HCT116 (cell line): ENCODE measurements at regions not wholly inside any gene's neighbourhood (a gene's known extent, or its start where the extent isn't known, plus 50 kb on each side); places are given as distances from the start of the nearest gene placed in this dataset.

Experiments used
- ATAC-seq: fragments of 200-7000 bp; cut with Tn5 transposase; 2 replicates; pipeline ENCODE4 v1.9.1; 2020; ENCODE audit warnings: mild to moderate bottlenecking, moderate library complexity
- BruUV-seq: library from RNA; stranded (reverse); fragments of 400-500 nt; replicated peaks from 2 replicates; lab custom pipeline; 2021; lab: Mats Ljungman, UMichigan
- CTCF ChIA-PET: fragments of 300-600 bp; sonication (Branson Sonifier 250); formaldehyde crosslinking; loops from one replicate; lab custom pipeline; 2021; ENCODE audit warnings: antibody characterized with exemption; lab: Charles Lee
- POLR2A ChIA-PET: fragments of 300-600, 350-600 bp; sonication (Branson Sonifier 250); formaldehyde crosslinking; loops from one replicate; lab custom pipeline; 2021; ENCODE audit warnings: antibody characterized with exemption; lab: Charles Lee
- RAD21 ChIA-PET, 2 experiments: fragments of 300-600 bp; sonication (Branson Sonifier 250); formaldehyde crosslinking; loops; one replicate each; lab custom pipeline; 2023; ENCODE audit warnings: low total read pairs in 2 of 2; ENCODE audit not compliant: uncharacterized antibody in 2 of 2, unreplicated experiment in 2 of 2, low non-redundant PET in 1 of 2; lab: Charles Lee
- DNase-seq: peaks from one replicate; pipeline ENCODE4 v3.0.0-alpha.2; 2010; ENCODE audit warnings: low read depth, low spot score
- H2AFZ ChIP-seq: fragments of 200-600 bp; shearing (Covaris generic), sonication (generic); 2 replicates; pipeline ENCODE4 v1.6.1; 2017; ENCODE audit warnings: low read depth, mixed run types, mixed read lengths, antibody characterized with exemption, low read length; ENCODE audit not compliant: poor library complexity, severe bottlenecking
- H3K27ac ChIP-seq: 2 replicates; pipeline ENCODE4 v1.5.1; 2012; ENCODE audit warnings: low read depth, low read length
- H3K27me3 ChIP-seq: fragments of 200-600 bp; sonication (generic); 2 replicates; pipeline ENCODE4 v1.6.1; 2016; ENCODE audit warnings: mixed run types, low read length, mixed read lengths; ENCODE audit not compliant: insufficient read depth
- H3K36me3 ChIP-seq, 2 experiments: fragments of 200-500 bp in 1 of 2; fragments of 200-600 bp in 1 of 2; sonication (Bioruptor generic) in 1 of 2; sonication (generic) in 1 of 2; 2 replicates each; pipeline versions ENCODE4 v1.5.1 to v1.6.1; 2014 to 2016; ENCODE audit warnings: low read length in 2 of 2, inconsistent platforms in 1 of 2, mixed read lengths in 1 of 2, mixed run types in 1 of 2; ENCODE audit not compliant: insufficient read depth in 2 of 2, control insufficient read depth in 1 of 2
- H3K4me1 ChIP-seq, 2 experiments: fragments of 200-600 bp in 1 of 2; sonication (generic) in 1 of 2; 2 replicates each; pipeline versions ENCODE4 v1.5.1 to v1.6.1; 2012 to 2017; ENCODE audit warnings: low read length in 2 of 2, inconsistent platforms in 1 of 2, mild to moderate bottlenecking in 1 of 2, mixed read lengths in 1 of 2, mixed run types in 1 of 2, moderate library complexity in 1 of 2; ENCODE audit not compliant: insufficient read depth in 2 of 2, control insufficient read depth in 1 of 2
- H3K4me2 ChIP-seq: fragments of 200-600 bp; sonication (generic); 2 replicates; pipeline ENCODE4 v1.6.1; 2017; ENCODE audit warnings: mixed run types, low read length, mixed read lengths
- H3K4me3 ChIP-seq, 2 experiments: fragments of 200-600 bp in 1 of 2; sonication (generic) in 1 of 2; replicated peaks in 1 of 2; 2 replicates each; pipeline ENCODE4 v1.5.1; 2011 to 2016; ENCODE audit warnings: low read length in 2 of 2, control low read depth in 1 of 2, low read depth in 1 of 2, mild to moderate bottlenecking in 1 of 2, mixed read lengths in 1 of 2, mixed run types in 1 of 2
- H3K79me2 ChIP-seq: fragments of 200-600 bp; sonication (generic); 2 replicates; pipeline ENCODE4 v1.6.1; 2017; ENCODE audit warnings: mild to moderate bottlenecking, mixed run types, low read length, moderate library complexity, mixed read lengths; ENCODE audit not compliant: insufficient read depth
- H3K9ac ChIP-seq: fragments of 200-600 bp; sonication (generic); 2 replicates; pipeline ENCODE4 v1.6.1; 2016; ENCODE audit warnings: low read length, mixed read lengths
- H3K9me2 ChIP-seq: fragments of 200-600 bp; sonication (generic), shearing (Covaris generic); 2 replicates; pipeline ENCODE4 v1.6.1; 2017; ENCODE audit warnings: mixed run types, mild to moderate bottlenecking, moderate library complexity; ENCODE audit not compliant: insufficient read depth
- H3K9me3 ChIP-seq, 2 experiments: fragments of 200-500 bp in 1 of 2; fragments of 200-600 bp in 1 of 2; sonication (Bioruptor generic) in 1 of 2; sonication (generic) in 1 of 2; 2 replicates each; pipeline ENCODE4 v1.6.1; 2014 to 2017; ENCODE audit warnings: low read length in 2 of 2, mixed read lengths in 2 of 2, inconsistent platforms in 1 of 2, low read depth in 1 of 2, mild to moderate bottlenecking in 1 of 2, mixed run types in 1 of 2, moderate library complexity in 1 of 2; ENCODE audit not compliant: control insufficient read depth in 1 of 2, insufficient read depth in 1 of 2
- H4K20me1 ChIP-seq: fragments of 200-600 bp; sonication (generic), shearing (Covaris generic); 2 replicates; pipeline ENCODE4 v1.6.1; 2017; ENCODE audit warnings: mixed run types, mild to moderate bottlenecking, moderate library complexity; ENCODE audit not compliant: insufficient read depth
- CBX3 ChIP-seq: IDR thresholded peaks from 2 replicates; pipeline ENCODE4 v1.6.1; 2012; ENCODE audit warnings: low read depth
- EGR1 ChIP-seq: IDR thresholded peaks from 2 replicates; pipeline ENCODE4 v1.6.1; 2012; ENCODE audit warnings: low read depth
- ELF1 ChIP-seq: IDR thresholded peaks from 2 replicates; pipeline ENCODE4 v1.6.1; 2012; ENCODE audit warnings: low read depth, borderline replicate concordance
- POLR2A ChIP-seq: IDR thresholded peaks from 2 replicates; pipeline ENCODE4 v1.7.0; 2011; ENCODE audit warnings: borderline replicate concordance; ENCODE audit not compliant: insufficient read depth, insufficient read length; ENCODE audit errors: extremely low read depth
- POLR2AphosphoS5 ChIP-seq: IDR thresholded peaks from 2 replicates; pipeline ENCODE4 v1.6.1; 2011; ENCODE audit warnings: mild to moderate bottlenecking, low read depth, low read length, moderate library complexity
- SIN3A ChIP-seq: IDR thresholded peaks from 2 replicates; pipeline ENCODE4 v1.6.1; 2012; ENCODE audit warnings: low read depth
- SRF ChIP-seq: IDR thresholded peaks from 2 replicates; pipeline ENCODE4 v1.6.1; 2012; ENCODE audit warnings: low read depth
- TCF7L2 ChIP-seq: IDR thresholded peaks from 2 replicates; pipeline ENCODE4 v1.7.0; 2011; ENCODE audit warnings: borderline replicate concordance, inconsistent platforms; ENCODE audit not compliant: insufficient read depth, insufficient read length; ENCODE audit errors: extremely low read depth
- YY1 ChIP-seq: IDR thresholded peaks from 2 replicates; pipeline ENCODE4 v1.6.1; 2011; ENCODE audit warnings: low read length, low read depth, moderate library complexity, mild to moderate bottlenecking; ENCODE audit not compliant: insufficient replicate concordance; ENCODE audit errors: extremely low read depth
- intact Hi-C: fragments of 100-400 bp; cut with micrococcal nuclease; formaldehyde crosslinking; loops from 2 replicates; pipeline ENCODE4 v1.10.0; 2022
- TF ChIP-seq, protein P1 (sequence below), 3 experiments: fragments of 200-600 bp in 1 of 3; sonication (generic) in 1 of 3; IDR thresholded peaks in 2 of 3; conservative IDR thresholded peaks in 1 of 3; 2 replicates each; pipeline ENCODE4 v1.5.1; 2012 to 2017; ENCODE audit warnings: low read depth in 2 of 3, low read length in 2 of 3, antibody characterized with exemption in 1 of 3, borderline replicate concordance in 1 of 3, control low read depth in 1 of 3, mild to moderate bottlenecking in 1 of 3, mixed read lengths in 1 of 3, mixed run types in 1 of 3, moderate library complexity in 1 of 3; ENCODE audit not compliant: insufficient read depth in 1 of 3
- TF ChIP-seq, protein P2 (sequence below): IDR thresholded peaks from 2 replicates; pipeline ENCODE4 v1.6.1; 2012

DNA sequence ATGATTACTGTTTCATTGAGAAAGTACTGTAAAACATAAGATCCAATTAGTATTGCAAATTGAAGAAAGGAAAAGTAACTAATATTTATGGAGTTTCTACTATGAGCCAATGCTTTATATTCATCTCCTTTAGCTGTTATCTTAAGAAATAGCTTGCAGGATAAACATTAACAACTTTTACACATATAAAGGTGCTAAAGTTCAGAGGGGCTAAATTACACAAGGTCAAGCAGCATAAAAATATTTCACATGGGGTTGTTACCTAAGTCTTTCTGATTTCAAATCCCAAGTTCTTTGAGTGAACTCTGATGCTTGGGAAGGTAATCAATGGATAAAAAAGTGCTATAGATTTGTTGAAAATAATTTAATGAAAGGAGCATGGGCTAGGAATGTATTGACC, 765.5 kb downstream of the CDH8 start:
- Histone ChIP-seq H3K9me3 (peaks cover 6 to 29% of the 10 kb centered on the region in 2 experiments; a peak in 3 of 4 replicates), H3K27me3 (no peaks in the 10 kb centered on the region), H3K27ac (no peak overlapping the region), H3K9me2 (no peaks in the 10 kb centered on the region), H2AFZ (no peak overlapping the region), H3K4me2 (no peak overlapping the region), H3K4me1 (no peaks in the 10 kb centered on the region), H4K20me1 (no peaks in the 10 kb centered on the region), H3K4me3 (no peak overlapping the region), H3K36me3 (no peaks in the 10 kb centered on the region), H3K9ac (no peak overlapping the region), H3K79me2 (no peaks in the 10 kb centered on the region)
- RAD21 ChIA-PET, result no interaction called here
- TF ChIP-seq SIN3A (no peak), EGR1 (no peak), YY1 (no peak), CBX3 (no peak), ELF1 (no peak), POLR2A (no peak), SRF (no peak), TCF7L2 (no peak), POLR2AphosphoS5 (no peak)
- TF ChIP-seq, protein P1, sequence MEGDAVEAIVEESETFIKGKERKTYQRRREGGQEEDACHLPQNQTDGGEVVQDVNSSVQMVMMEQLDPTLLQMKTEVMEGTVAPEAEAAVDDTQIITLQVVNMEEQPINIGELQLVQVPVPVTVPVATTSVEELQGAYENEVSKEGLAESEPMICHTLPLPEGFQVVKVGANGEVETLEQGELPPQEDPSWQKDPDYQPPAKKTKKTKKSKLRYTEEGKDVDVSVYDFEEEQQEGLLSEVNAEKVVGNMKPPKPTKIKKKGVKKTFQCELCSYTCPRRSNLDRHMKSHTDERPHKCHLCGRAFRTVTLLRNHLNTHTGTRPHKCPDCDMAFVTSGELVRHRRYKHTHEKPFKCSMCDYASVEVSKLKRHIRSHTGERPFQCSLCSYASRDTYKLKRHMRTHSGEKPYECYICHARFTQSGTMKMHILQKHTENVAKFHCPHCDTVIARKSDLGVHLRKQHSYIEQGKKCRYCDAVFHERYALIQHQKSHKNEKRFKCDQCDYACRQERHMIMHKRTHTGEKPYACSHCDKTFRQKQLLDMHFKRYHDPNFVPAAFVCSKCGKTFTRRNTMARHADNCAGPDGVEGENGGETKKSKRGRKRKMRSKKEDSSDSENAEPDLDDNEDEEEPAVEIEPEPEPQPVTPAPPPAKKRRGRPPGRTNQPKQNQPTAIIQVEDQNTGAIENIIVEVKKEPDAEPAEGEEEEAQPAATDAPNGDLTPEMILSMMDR (IDR thresholded peaks at IDR 0.05 in 2 of 3, conservative IDR thresholded peaks at IDR 0.05 in 1 of 3; ENCODE audit: borderline replicate concordance in 1 of 3, insufficient read depth in 1 of 3, low read depth in 2 of 3, low read length in 2 of 3), result no peak
- TF ChIP-seq, protein P2, sequence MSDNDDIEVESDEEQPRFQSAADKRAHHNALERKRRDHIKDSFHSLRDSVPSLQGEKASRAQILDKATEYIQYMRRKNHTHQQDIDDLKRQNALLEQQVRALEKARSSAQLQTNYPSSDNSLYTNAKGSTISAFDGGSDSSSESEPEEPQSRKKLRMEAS, result no peak
- ATAC-seq (no peak), DNase-seq (no peak)
- POLR2A ChIA-PET, result no interaction called here
- CTCF ChIA-PET, result no interaction called here
- no TSS peak for BruUV-seq
- intact Hi-C loops, result loop anchor here (10.0 kb wide), 1 partner anchor 64 kb away; no protein-coding TSS in a partner anchor
